Head of caudate nucleus (tissue), 42 donors: ENCODE measurements at regions not wholly inside any gene's neighbourhood (a gene's known extent, or its start where the extent isn't known, plus 50 kb on each side); places are given as distances from the start of the nearest gene placed in this dataset.
"Not testable (repeated sequence)": the region's sequence is repeated elsewhere in the genome, so short reads cannot be mapped to it uniquely, and the experiment has no call there.

ENCODE experiments used
- DNase-seq, 42 donors: peaks; one replicate each; pipeline versions ENCODE4 v3.0.0 to v3.0.0-alpha.2; 2020 to 2021; ENCODE audit warnings: mixed read lengths in 7 of 42
- intact Hi-C: fragments of 100-400 bp; cut with DNase I; formaldehyde crosslinking; loops from one replicate; pipeline ENCODE4 v1.15.0; 2022

DNA sequence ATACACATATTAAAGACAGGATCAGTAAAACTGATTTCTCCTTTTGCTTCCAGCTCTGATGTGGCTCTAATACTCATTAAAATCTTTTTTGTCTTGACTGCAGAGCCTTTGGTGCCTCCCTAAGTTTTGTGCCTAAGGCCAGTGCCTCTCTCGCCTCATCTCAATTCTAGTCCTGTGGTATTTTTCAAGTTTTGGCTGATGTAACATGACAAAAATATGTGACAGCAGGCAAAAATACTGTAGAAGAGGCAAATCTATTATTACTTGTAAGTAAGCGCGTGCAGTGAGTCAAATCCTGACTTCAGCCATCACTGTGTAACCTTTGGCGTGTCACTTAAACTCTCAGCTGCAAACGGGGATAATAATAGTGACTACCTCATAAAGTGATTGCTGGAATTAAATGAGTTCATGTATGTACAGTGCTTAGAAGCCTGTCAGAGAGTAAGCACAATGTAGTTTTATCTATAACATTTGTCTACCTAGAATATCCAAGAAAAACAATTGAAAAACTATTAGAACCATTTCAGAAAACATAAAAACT is 74.0 kb downstream of the MAB21L3 start:
- intact Hi-C loops: no loop called here
- DNase-seq: no peak

DNA sequence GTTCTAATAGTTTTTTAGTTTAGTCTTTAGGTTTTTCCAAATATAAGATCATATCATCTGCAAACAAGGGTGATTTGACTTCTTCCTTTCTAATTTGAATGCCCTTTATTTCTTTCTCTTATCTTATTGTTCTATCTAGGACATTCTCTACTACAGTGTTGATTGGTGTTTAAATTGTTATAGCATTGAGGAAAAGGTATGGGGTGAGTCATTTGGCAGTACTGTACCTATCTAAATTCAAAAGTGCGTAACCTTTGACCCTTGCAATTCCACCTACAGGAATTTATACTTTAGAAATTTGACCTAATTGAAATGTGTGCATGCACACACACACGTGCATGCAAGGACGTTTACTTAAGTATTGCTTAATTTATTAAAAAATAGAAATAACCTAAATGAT is 78.3 kb downstream of the MAB21L3 start:
- DNase-seq: no peak
- intact Hi-C loops: no loop called here

DNA sequence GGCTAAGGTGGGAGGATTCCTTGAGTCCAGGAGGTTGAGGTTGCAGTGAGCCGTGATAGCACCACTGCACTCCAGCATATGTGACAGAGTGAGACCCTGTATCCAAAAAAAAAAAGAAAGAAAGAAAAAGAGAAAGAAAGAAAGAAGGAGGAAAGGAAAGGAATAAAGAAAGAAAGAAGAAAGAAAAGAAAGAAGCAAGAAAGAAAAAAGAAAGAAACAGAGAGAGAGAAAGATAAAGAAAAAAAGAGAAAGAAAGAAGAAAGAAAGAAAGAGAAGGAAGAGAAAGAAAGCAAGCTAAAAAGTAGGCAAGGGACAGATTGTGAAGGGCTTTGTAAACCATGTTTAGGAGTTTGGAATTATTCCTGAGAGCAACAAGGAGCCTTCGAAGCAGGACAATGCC is 80.1 kb downstream of the MAB21L3 start:
- intact Hi-C loops: no loop called here
- DNase-seq: no peak

DNA sequence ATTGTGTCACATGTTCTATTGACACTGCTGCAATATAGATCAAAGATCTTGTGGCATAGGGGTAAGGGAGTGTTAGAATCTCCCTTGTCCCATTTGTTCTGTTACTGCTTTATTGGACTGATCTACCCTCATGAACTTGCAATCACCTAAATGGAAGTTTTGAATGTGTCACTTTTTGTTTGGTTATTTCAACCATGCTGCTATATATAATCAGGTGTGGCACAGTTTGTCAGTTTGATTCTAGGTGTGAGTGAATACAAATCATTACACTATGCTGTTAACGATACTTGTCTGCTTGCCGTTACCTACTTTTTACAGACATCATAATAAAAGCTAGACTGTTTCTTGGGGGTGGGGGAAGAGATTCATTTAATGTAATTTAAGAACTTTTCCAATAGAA is 82.6 kb downstream of the MAB21L3 start:
- intact Hi-C loops: no loop called here
- DNase-seq: no peak

DNA sequence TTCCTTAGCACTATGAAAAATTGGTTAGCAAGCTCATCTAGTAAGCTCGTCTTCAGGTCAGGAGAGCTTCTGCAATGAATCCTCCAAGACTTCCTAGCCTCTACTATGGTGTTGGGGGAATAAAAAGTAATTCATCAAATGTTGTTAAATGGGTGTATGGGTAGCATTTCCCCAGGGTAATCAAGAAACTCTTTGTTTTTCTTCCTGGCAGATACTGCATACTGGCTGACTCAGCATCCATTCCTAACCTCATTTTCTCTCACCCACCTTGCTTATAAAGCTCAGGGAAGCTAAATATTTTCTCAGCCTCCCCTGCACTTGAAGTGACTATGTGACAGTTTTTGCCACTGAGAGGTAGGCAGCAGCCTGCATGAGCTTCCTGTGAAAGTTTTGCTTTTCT is 83.4 kb downstream of the MAB21L3 start:
- intact Hi-C loops: no loop called here
- DNase-seq: peak in 3 of 42 donors; percentile 16 to 44 (median 21)

DNA sequence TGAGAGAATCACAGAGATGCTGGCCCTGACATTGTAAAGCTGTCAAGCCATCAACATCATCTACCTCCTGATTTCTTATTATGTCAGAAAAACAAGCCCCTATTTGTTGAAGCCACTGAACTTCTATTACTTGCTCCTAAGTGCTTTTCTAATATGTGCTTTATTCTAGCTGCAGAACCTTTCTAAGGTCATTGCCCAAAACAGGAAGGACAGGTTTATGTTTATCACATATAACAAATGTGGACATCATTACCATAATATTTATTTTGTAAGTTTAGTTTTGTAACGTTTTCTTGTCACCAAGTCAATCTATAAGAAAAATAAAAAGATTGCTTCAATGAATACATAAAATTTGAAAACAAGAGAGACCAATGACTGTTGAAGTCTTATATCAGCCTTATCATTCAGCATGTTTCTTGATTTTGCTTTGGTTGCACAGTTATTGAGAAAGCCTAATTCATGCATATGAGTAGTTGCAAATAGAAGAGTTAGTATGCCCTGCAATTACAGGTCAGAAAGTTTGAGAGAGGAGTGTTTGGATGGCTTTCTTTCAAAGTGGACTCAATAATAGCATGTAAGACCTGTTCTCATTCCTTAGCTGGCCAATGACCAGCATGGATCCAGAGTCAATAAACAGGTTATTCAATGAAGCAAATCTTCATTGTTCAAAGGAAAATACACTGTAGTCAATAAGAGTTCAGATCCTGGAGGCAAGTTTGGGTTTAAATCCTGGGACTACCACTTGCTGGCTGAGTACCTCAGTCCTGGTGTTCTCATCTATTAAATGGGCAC is 84.1 kb downstream of the MAB21L3 start:
- DNase-seq: no peak
- intact Hi-C loops: no loop called here

DNA sequence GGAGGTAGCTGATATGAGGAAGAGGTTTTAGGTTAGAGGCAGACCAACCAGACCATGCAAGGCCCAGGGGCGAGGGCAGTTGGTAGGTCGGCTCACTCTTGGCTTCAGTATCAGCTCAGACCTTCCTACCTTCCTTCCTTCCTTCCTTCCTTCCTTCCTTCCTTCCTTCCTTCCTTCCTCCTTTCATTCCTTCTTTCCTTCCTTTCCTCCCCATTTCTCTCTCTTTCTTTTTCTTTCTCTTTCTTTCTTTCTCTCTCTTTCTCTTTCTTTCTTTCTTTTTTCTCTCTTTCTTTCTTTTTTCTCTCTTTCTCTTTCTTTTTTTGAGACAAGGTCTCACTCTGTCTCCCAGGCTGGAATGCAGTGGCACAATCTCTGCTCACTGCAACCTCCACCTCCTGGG is 89.1 kb downstream of the MAB21L3 start:
- intact Hi-C loops, DNase-seq: not testable (repeated sequence)

DNA sequence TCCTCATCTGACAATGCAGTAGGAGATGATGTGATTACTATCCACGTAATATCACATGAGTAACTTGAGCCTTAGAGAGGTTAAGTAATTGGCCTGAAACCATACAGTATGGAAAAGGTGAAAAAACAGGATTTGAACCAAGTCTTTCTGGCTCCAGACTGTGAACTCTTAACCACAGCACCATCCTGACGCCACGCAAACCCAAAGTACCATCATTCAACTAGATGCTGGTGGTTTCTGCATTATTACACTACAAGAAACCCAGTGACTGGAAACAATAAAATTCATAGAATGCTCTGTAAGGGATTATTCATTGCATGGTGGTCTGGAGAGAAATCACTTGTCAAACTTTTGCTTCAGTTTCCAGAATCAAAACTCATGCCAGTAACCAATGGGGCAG is 90.7 kb downstream of the MAB21L3 start:
- intact Hi-C loops: no loop called here
- DNase-seq: no peak

DNA sequence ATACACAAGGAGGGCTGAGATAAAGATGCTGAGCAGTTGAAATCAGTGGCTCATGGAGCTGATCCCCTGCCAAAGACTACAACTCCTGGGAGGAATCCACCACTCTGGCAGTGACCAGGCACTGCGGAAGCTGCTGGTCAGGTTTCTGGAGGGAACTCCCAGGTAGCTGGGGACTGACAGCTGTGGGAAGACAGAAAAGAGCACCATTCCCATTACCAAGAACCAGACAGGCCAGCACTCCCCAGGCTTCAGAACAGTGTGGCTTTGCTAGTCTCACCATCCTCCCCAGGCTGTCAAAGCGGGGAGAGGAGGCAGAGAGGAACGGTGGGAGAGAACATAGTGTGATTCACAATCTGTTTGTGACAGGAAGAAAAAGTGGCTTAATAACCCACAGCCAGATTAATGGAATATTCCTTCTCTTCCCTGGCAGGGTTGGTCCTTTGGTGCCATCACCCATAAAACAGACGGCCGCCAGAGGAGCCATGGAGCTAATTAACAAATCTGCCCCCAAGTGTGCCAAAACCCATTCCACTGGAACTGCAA is 92.1 kb downstream of the MAB21L3 start:
- peak in 34 of 42 donors; percentile 8 to 73 (median 36) for DNase-seq
- intact Hi-C loops: no loop called here

DNA sequence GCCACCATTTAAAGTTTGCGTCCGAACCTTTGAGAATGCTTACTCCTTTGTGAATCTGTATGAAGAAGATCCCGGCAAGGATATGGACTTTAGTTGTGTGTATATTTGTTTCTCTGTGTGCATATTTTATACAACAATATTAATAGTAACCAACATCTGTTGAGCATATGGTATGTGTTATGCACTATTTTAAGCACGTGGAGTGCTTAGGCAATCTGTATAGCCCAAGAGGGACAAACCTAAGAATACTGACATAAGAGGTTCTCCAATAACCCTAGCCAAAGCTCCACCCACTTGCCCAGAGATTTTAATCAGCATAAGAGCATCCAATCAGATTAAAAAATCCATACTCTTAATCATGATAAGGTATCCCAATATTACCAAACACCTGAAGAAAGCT is 92.7 kb downstream of the MAB21L3 start:
- DNase-seq: no peak
- intact Hi-C loops: no loop called here

DNA sequence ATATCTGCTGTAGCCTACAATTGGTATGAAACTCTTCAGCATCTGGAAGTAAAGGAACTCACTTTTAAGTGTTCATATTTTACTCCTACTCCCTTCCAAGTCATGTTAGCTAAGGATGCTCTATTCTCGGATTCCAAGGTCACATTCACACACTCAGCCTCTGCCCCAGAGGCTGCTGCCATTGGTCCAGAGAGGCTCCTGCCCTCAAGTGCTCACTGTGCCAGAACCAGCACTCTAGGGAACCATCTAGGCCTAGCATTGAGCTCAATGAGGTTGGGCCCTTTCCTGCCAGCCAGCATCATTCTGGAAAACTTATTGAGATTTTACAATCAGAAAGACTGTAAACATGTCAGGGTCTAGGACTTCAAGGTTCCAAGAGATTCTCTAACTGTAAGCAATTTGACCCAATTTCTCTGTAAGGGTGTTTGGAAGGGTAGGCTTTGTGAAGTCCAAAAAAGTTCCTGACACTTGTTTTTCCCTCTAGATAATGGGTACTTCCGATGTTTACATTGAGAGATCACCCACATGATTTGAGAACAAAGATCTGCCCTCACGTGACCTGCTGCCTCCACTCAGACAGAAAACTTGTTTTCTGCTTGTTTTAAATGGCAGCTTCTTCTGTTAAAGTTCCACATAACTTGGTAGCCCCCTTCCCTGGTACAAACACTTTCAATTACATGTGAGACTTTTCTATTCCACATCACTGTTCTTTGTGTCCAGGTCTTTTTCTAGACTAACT is 94.9 kb downstream of the MAB21L3 start:
- intact Hi-C loops: no loop called here
- DNase-seq: no peak

DNA sequence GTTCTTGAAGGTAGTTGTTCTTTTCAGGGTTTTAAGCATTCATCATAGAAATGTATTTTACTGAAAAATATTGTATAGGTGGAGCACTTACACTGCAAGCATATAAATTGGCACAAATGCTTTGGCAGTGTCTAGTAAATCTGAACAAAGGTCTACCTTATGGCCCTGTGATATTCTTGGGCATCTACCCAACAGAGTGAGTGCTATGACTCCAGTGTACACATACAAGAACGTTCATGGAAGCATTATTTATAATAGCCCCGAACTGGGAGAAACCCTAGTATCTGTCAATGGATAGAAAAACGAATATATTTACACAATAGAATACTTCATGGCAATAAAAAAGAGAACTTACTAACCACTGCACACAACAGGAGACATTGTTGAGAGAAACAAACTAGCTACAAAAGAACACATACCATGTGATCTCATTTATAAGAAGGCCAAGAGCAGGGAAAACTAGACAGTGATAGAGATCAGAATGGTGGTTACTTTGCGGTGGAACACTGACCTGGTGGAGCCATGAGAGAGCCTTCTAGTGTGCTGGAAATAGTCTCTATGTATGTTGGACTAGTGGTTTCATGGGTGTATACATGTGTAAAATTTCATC is 96.0 kb downstream of the MAB21L3 start:
- DNase-seq: no peak
- intact Hi-C loops: no loop called here

DNA sequence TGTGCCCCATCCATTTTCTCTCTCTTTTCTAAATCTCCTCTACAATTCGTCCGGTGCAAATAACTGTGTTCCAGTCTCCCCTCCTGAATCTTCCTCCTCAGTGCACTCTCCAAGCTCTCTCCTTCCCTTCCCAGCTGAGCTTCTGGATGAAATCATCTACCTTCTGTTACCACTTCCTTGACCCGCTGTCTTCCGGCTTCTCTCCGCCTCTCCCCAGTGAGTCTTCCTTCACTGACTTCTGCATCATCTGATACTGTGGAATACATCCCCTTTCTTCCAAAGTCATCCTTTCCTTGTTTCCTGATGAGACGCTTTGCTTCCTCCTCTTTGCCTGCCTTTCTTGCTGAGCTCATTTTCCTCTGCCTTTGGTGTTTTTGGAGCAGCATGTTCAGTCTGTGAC is 96.9 kb downstream of the MAB21L3 start:
- intact Hi-C loops: no loop called here
- no peak for DNase-seq

DNA sequence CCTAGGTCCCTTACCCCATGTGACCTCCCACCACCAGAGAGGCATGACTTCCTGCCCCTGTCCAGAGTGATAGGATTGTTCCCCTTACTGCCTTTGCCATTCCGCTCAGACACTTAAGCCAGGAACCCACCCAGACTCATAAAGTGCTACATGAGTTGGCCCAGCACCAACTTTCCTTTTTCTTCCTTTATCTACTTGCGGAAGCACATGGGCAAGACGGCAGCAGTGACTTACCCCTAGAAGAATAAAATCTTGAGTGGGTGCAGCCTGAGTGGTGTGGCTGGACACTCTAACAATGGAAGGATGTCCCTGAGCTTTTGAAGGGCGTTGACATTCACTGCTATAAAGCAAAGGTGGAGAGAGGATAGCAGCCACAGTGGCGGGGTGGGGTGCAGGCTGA is 100.1 kb downstream of the MAB21L3 start:
- intact Hi-C loops: no loop called here
- no peak for DNase-seq

DNA sequence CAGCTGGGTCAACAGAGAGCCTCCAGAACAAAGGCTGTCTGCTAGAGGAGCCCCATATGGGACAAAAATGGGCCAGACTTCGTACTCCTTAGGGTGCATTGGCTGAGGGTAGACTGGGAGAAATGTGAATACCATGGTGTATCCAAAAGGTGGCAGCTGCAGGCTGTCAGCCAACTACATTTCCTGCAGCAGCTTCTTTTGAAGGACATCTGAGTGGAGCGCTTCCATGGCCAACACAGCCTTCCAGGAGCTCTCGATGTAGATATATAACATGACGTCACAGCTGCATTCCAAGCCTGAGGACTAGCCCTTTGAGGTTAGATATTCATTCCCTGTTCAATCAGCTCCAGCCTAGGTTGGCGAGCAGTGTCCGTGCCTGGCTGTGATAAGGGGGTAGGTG is 107.7 kb downstream of the MAB21L3 start:
- intact Hi-C loops: no loop called here
- DNase-seq: no peak

DNA sequence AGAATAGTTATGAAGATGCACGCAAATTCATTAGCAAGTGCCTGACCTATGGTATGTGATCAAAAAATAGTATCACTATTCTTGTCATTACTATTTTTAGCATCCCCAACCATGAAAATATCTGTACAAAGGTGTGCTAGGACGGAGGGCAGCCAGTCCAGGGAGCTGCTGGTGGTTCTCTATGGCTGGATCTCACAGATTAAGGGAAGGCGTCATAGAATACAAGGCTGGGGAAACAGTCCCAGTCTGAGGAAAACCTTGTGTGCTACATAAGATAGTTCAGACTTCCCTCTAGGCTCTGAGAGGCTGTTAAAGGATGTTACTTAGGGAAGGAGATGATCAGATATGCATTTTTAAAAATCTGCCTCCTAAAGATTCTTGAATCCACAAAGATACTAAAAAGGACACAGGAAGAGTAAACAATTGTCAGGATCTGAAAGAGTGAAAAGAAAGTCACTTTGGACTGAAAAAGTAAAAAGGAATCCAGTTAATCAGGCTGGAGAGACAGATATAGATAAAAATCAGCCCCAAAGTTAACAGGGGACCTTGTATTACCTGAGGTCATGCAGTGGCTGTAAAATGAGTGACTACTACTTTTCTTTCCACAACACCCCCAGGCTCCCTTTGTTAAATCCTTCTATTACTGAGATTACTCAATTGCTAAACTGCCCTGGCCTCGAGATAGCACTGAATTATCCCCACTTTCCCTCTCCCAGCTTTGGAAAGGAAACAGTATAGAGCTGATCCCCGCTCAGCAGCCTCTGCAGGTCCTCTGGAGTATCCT is 108.6 kb downstream of the MAB21L3 start:
- DNase-seq: no peak
- intact Hi-C loops: no loop called here

DNA sequence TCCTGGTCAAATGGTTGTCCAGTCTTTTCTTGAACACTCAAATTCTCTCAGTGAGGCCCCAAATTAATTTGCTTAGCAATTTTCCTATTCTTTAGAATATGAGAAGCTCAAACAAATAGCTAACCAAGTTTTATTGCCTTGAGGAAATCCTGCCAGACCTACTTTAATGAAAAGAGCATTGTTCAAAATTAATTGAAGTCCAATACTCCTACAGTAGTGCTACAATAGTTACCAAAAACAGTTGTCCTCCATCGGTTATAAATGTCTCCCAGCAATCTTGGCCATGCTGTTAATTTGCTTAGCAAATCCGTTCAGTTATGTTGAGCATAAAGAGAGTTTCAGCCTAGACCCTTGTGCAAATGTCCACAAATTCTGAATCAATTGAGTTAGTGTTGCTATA is 112.9 kb downstream of the MAB21L3 start:
- intact Hi-C loops: no loop called here
- DNase-seq: no peak

DNA sequence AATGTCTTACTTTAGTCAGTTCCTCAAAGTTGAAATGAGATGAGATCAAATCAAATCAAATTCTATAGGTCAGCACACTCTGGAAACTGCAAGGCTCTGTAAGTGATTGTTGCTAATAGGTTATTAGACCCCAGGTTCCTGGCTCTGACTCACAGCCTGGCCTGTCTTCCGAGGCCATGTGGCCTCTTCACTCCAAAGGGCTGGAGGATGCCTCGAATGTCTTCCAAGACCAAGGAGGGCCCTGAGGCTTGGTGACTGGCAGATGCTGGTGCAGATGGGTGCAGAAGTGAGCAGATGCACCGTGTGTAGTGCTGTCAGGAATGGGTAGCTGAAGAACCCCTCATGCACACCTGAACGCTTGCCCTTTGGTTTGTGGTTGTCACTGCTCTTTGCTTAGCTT is 113.4 kb downstream of the MAB21L3 start:
- intact Hi-C loops: no loop called here

DNA sequence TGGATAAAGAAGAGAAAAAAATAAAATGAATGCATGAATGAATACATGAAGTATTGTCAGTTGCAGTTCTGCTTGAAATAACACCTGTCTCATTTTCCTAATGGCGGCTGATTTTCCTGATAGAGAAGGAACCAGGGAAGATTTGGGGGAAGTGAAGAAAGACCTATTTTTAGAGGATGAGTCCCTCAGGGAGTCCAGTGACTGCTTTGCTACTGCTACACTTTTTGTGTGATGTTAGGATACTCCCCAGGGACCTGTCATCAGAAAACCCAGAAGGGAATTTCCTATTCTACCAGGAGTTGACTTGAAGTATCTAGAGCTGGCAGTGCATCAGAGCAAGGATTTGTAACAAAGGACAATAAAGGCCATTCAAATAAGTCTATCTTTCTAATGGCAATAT is 114.8 kb downstream of the MAB21L3 start:
- DNase-seq: no peak
- intact Hi-C loops: no loop called here

More for the DNA sequence above, 113.4 kb downstream of the MAB21L3 start:
- no peak for DNase-seq
